ENCODE measurements at regions not wholly inside any gene's neighbourhood (a gene's known extent, or its start where the extent isn't known, plus 50 kb on each side); places are given as distances from the start of the nearest gene placed in this dataset.
A peak's percentile ranks its signal among the peaks of the same experiment; 100 is the strongest.

DNA sequence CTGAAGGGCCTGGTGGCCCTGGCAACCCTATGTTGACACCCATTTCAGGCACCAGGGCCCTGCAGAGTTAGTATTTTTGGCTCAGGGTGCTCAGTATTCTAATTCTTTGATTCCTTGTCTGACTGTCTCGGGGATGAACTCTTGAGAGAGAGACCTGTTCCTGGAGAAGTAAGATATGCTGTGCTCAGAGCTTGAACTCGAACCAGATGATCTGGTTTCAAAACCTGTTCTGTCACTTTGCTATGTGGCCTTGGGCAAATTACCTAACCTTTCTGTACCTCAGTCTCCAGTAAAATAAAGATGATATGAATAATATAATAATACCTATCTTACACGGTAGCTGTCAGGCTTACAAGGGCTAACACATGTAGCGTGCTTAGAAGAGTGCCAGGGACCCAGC, 294.2 kb downstream of the DYSF start (continued):
- TF ChIP-seq, protein P1, sequence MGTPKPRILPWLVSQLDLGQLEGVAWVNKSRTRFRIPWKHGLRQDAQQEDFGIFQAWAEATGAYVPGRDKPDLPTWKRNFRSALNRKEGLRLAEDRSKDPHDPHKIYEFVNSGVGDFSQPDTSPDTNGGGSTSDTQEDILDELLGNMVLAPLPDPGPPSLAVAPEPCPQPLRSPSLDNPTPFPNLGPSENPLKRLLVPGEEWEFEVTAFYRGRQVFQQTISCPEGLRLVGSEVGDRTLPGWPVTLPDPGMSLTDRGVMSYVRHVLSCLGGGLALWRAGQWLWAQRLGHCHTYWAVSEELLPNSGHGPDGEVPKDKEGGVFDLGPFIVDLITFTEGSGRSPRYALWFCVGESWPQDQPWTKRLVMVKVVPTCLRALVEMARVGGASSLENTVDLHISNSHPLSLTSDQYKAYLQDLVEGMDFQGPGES (IDR thresholded peaks at IDR 0.05; ENCODE audit: low read depth, low read length), result no peak
- no peak for TF ChIP-seq RCOR1 (IDR thresholded peaks at IDR 0.05; ENCODE audit: low read length)
- TF ChIP-seq CHD2 (IDR thresholded peaks at IDR 0.05; ENCODE audit: low read length, partially characterized antibody), result no peak
- TF ChIP-seq, protein P2, sequence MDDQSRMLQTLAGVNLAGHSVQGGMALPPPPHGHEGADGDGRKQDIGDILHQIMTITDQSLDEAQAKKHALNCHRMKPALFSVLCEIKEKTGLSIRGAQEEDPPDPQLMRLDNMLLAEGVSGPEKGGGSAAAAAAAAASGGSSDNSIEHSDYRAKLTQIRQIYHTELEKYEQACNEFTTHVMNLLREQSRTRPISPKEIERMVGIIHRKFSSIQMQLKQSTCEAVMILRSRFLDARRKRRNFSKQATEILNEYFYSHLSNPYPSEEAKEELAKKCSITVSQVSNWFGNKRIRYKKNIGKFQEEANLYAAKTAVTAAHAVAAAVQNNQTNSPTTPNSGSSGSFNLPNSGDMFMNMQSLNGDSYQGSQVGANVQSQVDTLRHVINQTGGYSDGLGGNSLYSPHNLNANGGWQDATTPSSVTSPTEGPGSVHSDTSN (IDR thresholded peaks at IDR 0.05), result no peak
- no peak for TF ChIP-seq YY1 (IDR thresholded peaks at IDR 0.05; ENCODE audit: low read depth)

DNA sequence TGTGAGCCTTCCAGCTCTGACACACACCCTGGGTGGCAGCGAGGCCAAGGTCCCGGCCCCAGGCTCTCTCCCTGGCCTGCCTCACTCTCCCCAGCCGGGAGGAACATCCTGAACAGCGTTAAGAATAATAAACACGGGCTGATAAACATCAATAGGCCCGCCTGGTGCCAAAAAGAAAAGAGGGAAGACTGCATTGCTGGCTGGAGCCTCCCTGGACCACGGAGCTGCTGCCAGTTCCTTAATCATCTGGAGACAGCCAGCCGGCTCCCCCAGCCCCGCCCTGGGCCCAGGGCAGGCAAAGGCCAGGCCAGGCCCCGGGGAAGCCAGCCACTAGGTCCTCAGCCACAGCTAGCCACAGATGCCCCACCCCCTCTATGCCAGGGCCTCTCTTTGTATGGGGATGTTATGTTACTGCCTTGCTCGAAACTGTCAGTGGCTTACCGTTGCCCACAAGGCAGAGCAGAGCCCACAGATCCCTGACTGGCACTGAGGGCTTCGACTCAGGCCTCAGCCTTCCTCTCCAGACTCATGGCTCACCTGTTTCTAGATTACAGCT, 293.7 kb downstream of the DYSF start:
- TF ChIP-seq TCF12 (IDR thresholded peaks at IDR 0.05), result peak; percentile 52
- TF ChIP-seq RAD21 (IDR thresholded peaks at IDR 0.05; ENCODE audit: low read length), result no peak
- TF ChIP-seq EP300 (IDR thresholded peaks at IDR 0.05; ENCODE audit: borderline replicate concordance in 1 of 2, low read depth in 1 of 2, low read length in 1 of 2), result peak in 1 of 2 experiments; percentile 61; a peak in 1 of 4 replicates
- TF ChIP-seq RXRA (IDR thresholded peaks at IDR 0.05; ENCODE audit: borderline replicate concordance, low read depth), result peak; percentile 44; the same call in 1 of the 2 replicates
- peak; percentile 57; the same call in 1 of the 2 replicates for TF ChIP-seq TEAD4 (IDR thresholded peaks at IDR 0.05; ENCODE audit: borderline replicate concordance, insufficient read depth)
- TF ChIP-seq, protein P3, sequence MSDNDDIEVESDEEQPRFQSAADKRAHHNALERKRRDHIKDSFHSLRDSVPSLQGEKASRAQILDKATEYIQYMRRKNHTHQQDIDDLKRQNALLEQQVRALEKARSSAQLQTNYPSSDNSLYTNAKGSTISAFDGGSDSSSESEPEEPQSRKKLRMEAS (IDR thresholded peaks at IDR 0.05; ENCODE audit: low read depth), result no peak
- TF ChIP-seq, protein P2 (IDR thresholded peaks at IDR 0.05), result peak; percentile 40; the same call in 1 of the 2 replicates
- TF ChIP-seq NFIC (IDR thresholded peaks at IDR 0.05; ENCODE audit: borderline replicate concordance), result peak; percentile 79
- POLR2A ChIA-PET, result no interaction called here
- H3F3A ChIP-seq (replicated peaks; ENCODE audit: insufficient read depth), result peaks cover 5% of the 10 kb centered on the region

More for the DNA sequence above, 293.7 kb downstream of the DYSF start:
- peak; percentile 46 for DNase-seq
- Histone ChIP-seq H4K20me1 (ENCODE audit: insufficient read depth) (no peaks in the 10 kb centered on the region), H3K4me2 (peak overlapping the region; percentile 32; the same call in 1 of the 2 replicates), H3K79me2 (ENCODE audit: insufficient read depth) (no peaks in the 10 kb centered on the region), H3K4me1 (ENCODE audit: control insufficient read depth in 1 of 2, insufficient read depth in 2 of 2, low read depth in 1 of 2, low read length in 1 of 2) (peaks cover 16 to 38% of the 10 kb centered on the region in 2 experiments; a peak in 3 of 4 replicates), H2AFZ (ENCODE audit: low read depth) (0 out of 2 replicates have a peak overlapping the region, but pooled peaks have one; percentile 11), H3K36me3 (replicated peaks in 1 of 2; ENCODE audit: control insufficient read depth in 1 of 2, insufficient read depth in 2 of 2, low read length in 1 of 2) (no peaks in the 10 kb centered on the region), H3K27ac (ENCODE audit: low read depth in 2 of 2, low read length in 1 of 2) (peak overlapping the region; percentile 38 to 60; a peak in 3 of 4 replicates), H3K27me3 (ENCODE audit: insufficient read depth) (no peaks in the 10 kb centered on the region), H3K9ac (no peak overlapping the region), H3K4me3 (ENCODE audit: low read depth in 2 of 2, low read length in 1 of 2) (no peak overlapping the region), H3K9me3 (no peaks in the 10 kb centered on the region), H3K9me2 (no peaks in the 10 kb centered on the region)
- WGBS (ENCODE audit: low lambda C conversion rate), result 47% methylated on average over 8 of the region's 13 CpGs
- CTCF ChIA-PET, result interaction anchor here (0.6 to 1.1 kb wide), 2 partner anchors 8 to 177 kb away, joined by 3 read pairs; no protein-coding TSS in a partner anchor

Measured in SK-N-SH (cell line).